Gastroesophageal sphincter (tissue), 4 donors: ENCODE measurements at regions not wholly inside any gene's neighbourhood (a gene's known extent, or its start where the extent isn't known, plus 50 kb on each side); places are given as distances from the start of the nearest gene placed in this dataset.

Experiments
- ATAC-seq: fragments of 150-250 bp; one replicate; pipeline ENCODE4 v1.9.1; 2016; ENCODE audit warnings: mild to moderate bottlenecking, moderate library complexity
- H3K27ac ChIP-seq, 4 donors: fragments of 200-600 bp; sonication (generic) in 3 of 4; 1 replicate in 3 of 4; 2 replicates in 1 of 4; pipeline ENCODE4 v1.5.1; 2016 to 2019
- H3K27me3 ChIP-seq: fragments of 200-600 bp; sonication (generic); one replicate; pipeline ENCODE4 v1.5.1; 2019
- H3K36me3 ChIP-seq, 2 donors: fragments of 200-600 bp; sonication (generic); one replicate each; pipeline ENCODE4 v1.5.1; 2019; ENCODE audit warnings: control low read depth in 1 of 2
- H3K4me1 ChIP-seq, 3 donors: fragments of 200-600 bp; sonication (generic); 1 replicate in 2 of 3; 2 replicates in 1 of 3; pipeline ENCODE4 v1.5.1; 2016 to 2019; ENCODE audit warnings: control low read depth in 2 of 3
- H3K4me3 ChIP-seq, 2 donors: fragments of 200-600 bp; sonication (generic); one replicate each; pipeline ENCODE4 v1.5.1; 2019; ENCODE audit warnings: mild to moderate bottlenecking in 1 of 2, moderate library complexity in 1 of 2
- H3K9me3 ChIP-seq, 3 donors: fragments of 200-600 bp; sonication (generic); one replicate each; pipeline ENCODE4 v1.5.1; 2017 to 2019; ENCODE audit warnings: control low read depth in 2 of 3
- CTCF ChIP-seq, 4 experiments: fragments of 200-600 bp in 2 of 4; fragments of 450-650 bp in 2 of 4; sonication (generic) in 1 of 4; IDR thresholded peaks; one replicate each; pipeline ENCODE4 v1.5.1; 2017 to 2019; ENCODE audit warnings: antibody characterized with exemption in 4 of 4, mild to moderate bottlenecking in 2 of 4, moderate library complexity in 2 of 4
- EP300 ChIP-seq: sonication (generic); formaldehyde crosslinking; IDR thresholded peaks from one replicate; pipeline ENCODE4 v1.6.1; 2017; ENCODE audit warnings: antibody characterized with exemption, mild to moderate bottlenecking
- POLR2A ChIP-seq, 2 donors: fragments of 450-650 bp; IDR thresholded peaks; one replicate each; pipeline ENCODE4 v1.6.1; 2017; ENCODE audit warnings: antibody characterized with exemption in 2 of 2, mild to moderate bottlenecking in 2 of 2, moderate library complexity in 1 of 2
- POLR2AphosphoS5 ChIP-seq: sonication (generic); formaldehyde crosslinking; IDR thresholded peaks from one replicate; pipeline ENCODE4 v1.6.1; 2017; ENCODE audit warnings: antibody characterized with exemption
- WGBS, 2 donors: methylation state at CpG; one replicate each; pipeline ENCODE4 v1.1.5; 2018; ENCODE audit warnings: low coverage in 1 of 2; 5-methylcytosine and 5-hydroxymethylcytosine counted together

DNA sequence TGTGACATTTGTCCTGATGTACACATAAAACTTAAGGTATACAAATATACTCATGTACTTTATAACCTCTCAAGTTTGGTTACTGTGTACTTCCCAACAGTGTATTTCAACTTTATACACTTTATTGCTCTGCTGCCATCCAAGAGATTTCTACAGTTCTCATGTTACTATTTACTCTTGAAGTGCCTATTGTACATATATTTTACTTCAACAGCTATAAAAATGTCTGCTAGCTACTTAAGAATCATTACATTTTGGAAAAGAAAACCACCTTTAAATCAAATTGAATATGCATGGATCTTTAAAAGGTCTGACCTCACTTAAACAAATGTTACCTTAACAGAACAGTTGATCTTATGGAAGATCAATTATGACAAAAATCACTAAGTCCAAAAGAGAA lies 1056.4 kb downstream of the ADGRL3 start:
- ATAC-seq: no peak

DNA sequence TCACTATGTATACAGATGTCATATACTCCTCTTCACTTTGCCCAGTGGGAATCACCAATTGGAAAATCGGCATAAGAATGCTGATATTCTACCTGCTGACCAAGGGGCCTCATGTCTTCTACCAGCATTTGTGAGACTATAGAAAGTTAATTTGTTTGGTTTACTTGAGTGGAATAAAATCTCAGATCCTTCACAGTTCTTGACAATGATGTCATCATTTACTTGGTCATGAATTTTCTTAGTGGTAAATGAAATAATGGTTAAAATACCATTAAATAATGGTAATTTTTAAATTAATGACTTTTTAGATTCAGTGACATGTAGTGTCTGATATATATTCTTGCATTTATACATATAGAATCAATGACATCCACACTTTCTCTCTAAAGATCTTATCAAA lies 1052.6 kb downstream of the ADGRL3 start:
- H3K4me1 ChIP-seq: no peaks in the 10 kb centered on the region
- no peaks in the 10 kb centered on the region for H3K27me3 ChIP-seq
- no peak overlapping the region for H3K27ac ChIP-seq
- 93 to 100% methylated on average over 1 of the region's 1 CpG for WGBS, 2 donors
- no peak overlapping the region for H3K4me3 ChIP-seq
- no peak for TF ChIP-seq EP300
- TF ChIP-seq POLR2A (IDR thresholded peaks at IDR 0.05): no peak
- TF ChIP-seq POLR2AphosphoS5: no peak
- TF ChIP-seq CTCF (IDR thresholded peaks at IDR 0.05): no peak
- H3K36me3 ChIP-seq: no peaks in the 10 kb centered on the region
- no peaks in the 10 kb centered on the region for H3K9me3 ChIP-seq
- ATAC-seq: no peak

More for the DNA sequence above, 1056.4 kb downstream of the ADGRL3 start:
- Histone ChIP-seq H3K4me3 (no peak overlapping the region), H3K27ac (no peak overlapping the region), H3K4me1 (no peaks in the 10 kb centered on the region), H3K9me3 (no peaks in the 10 kb centered on the region), H3K27me3 (no peaks in the 10 kb centered on the region), H3K36me3 (no peaks in the 10 kb centered on the region)
- TF ChIP-seq CTCF (IDR thresholded peaks at IDR 0.05) (no peak), EP300 (no peak), POLR2A (IDR thresholded peaks at IDR 0.05) (no peak)

DNA sequence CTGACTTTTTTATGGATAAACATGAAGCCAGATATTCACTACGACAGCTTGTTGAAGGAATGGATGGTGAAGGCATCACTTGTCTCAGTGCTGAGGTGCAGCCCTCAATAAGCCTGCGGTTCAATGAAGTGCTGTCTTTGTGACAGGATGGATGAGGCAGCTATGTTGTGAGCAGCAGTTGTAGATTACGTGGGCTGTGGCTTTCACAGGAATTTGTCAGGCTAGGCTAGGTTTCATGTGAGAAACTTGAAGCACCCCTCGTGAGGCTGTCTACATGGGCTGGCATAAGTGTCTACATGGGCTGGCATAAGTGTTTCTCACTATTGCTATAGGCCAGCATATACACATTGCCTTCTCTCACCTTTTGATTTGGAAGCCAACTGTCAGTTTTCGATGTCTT lies 1050.0 kb downstream of the ADGRL3 start:
- Histone ChIP-seq H3K27me3 (no peaks in the 10 kb centered on the region), H3K9me3 (no peaks in the 10 kb centered on the region), H3K4me3 (no peak overlapping the region), H3K27ac (no peak overlapping the region), H3K36me3 (no peaks in the 10 kb centered on the region), H3K4me1 (no peaks in the 10 kb centered on the region)
- no peak for ATAC-seq
- TF ChIP-seq CTCF (IDR thresholded peaks at IDR 0.05): no peak
- no peak for TF ChIP-seq POLR2AphosphoS5
- no peak for TF ChIP-seq EP300
- no peak for TF ChIP-seq POLR2A (IDR thresholded peaks at IDR 0.05)
- 64 to 88% methylated on average over 4 to 5 of the region's 5 CpGs for WGBS, 2 donors

DNA sequence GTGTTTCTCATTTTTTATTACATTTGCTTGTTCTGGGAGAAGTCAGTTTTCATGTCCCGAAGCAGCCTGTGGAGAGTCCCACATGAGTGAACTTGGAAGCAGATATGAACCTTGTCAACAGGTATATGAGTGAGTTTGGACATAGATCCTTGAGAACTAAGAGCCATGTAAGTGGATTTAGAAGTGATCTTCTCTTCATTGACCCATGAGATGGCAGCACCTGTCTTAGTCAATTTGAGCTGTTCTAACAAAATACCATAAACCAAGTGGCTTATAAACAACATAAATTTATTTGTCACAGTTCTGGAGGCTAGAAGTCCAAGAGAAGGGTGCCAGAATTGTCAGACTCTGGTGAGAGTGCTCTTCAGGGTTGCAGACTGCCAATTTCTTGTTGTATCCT lies 1043.8 kb downstream of the ADGRL3 start:
- H3K4me1 ChIP-seq: no peaks in the 10 kb centered on the region
- H3K27ac ChIP-seq: no peak overlapping the region
- H3K9me3 ChIP-seq: no peaks in the 10 kb centered on the region
- TF ChIP-seq EP300: no peak
- no peak for TF ChIP-seq POLR2AphosphoS5
- TF ChIP-seq POLR2A (IDR thresholded peaks at IDR 0.05): no peak
- TF ChIP-seq CTCF (IDR thresholded peaks at IDR 0.05): no peak
- no peak for ATAC-seq
- WGBS, 2 donors: 80 to 82% methylated on average over 1 of the region's 1 CpG
- no peaks in the 10 kb centered on the region for H3K27me3 ChIP-seq
- H3K36me3 ChIP-seq: no peaks in the 10 kb centered on the region
- H3K4me3 ChIP-seq: no peak overlapping the region

DNA sequence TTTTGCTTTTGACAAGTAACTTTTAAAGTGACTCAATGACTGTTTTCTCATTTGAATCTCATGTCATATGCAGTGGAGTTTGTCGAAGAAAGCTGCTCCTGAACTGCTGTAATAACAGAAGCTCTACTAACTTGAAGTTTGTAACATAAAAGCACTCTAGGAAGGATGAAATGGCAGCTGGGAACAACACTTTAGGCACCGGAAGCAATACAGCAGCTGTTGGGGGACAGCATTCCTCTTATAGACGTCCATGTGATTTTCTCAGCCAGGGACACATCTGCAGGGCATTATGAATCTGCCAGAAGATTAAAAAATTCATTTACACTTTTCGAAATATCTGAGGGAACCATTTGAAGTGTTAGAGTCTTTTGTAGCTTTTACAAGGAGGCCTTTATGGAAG lies 1035.8 kb downstream of the ADGRL3 start:
- no peak for ATAC-seq
- no peak overlapping the region for H3K4me3 ChIP-seq

More for the DNA sequence above, 1035.8 kb downstream of the ADGRL3 start:
- no peaks in the 10 kb centered on the region for H3K36me3 ChIP-seq
- no peaks in the 10 kb centered on the region for H3K4me1 ChIP-seq
- 55 to 59% methylated on average over 2 to 4 of the region's 4 CpGs for WGBS, 2 donors
- H3K9me3 ChIP-seq: no peaks in the 10 kb centered on the region
- no peak for TF ChIP-seq CTCF (IDR thresholded peaks at IDR 0.05)
- TF ChIP-seq POLR2AphosphoS5: no peak
- no peak for TF ChIP-seq EP300
- no peak for TF ChIP-seq POLR2A (IDR thresholded peaks at IDR 0.05)
- no peak overlapping the region for H3K27ac ChIP-seq
- no peaks in the 10 kb centered on the region for H3K27me3 ChIP-seq
